Aorta (tissue), 5 donors: ENCODE measurements at regions not wholly inside any gene's neighbourhood (a gene's known extent, or its start where the extent isn't known, plus 50 kb on each side); places are given as distances from the start of the nearest gene placed in this dataset.

Source experiments
- ATAC-seq: fragments of 200-7000 bp; cut with Tn5 transposase; one replicate; pipeline ENCODE4 v1.9.1; 2022; ENCODE audit warnings: moderate library complexity; ENCODE audit not compliant: low FRiP score
- DNase-seq, 2 donors: peaks; one replicate each; pipeline ENCODE4 v3.0.0-alpha.2; 2020
- H3K27ac ChIP-seq, 2 donors: one replicate each; pipeline ENCODE4 v1.5.1; 2013; ENCODE audit warnings: low read length in 2 of 2, mild to moderate bottlenecking in 2 of 2, moderate library complexity in 2 of 2, control low read depth in 1 of 2, inconsistent platforms in 1 of 2, low read depth in 1 of 2
- H3K27me3 ChIP-seq, 2 donors: one replicate each; pipeline ENCODE4 v1.6.1; 2013; ENCODE audit warnings: control low read depth in 1 of 2, low read length in 1 of 2, mild to moderate bottlenecking in 1 of 2, moderate library complexity in 1 of 2; ENCODE audit not compliant: insufficient read depth in 2 of 2, control insufficient read depth in 1 of 2
- H3K36me3 ChIP-seq, 2 donors: one replicate each; pipeline ENCODE4 v1.6.1; 2013; ENCODE audit warnings: control low read depth in 1 of 2, low read length in 1 of 2, mild to moderate bottlenecking in 1 of 2; ENCODE audit not compliant: insufficient read depth in 2 of 2, control insufficient read depth in 1 of 2
- H3K4me1 ChIP-seq, 2 donors: one replicate each; pipeline ENCODE4 v1.6.1; 2013; ENCODE audit warnings: low read length in 2 of 2, control low read depth in 1 of 2, mild to moderate bottlenecking in 1 of 2, moderate library complexity in 1 of 2; ENCODE audit not compliant: insufficient read depth in 2 of 2, control insufficient read depth in 1 of 2
- H3K4me3 ChIP-seq, 2 donors: one replicate each; pipeline ENCODE4 v1.5.1; 2013; ENCODE audit warnings: low read length in 2 of 2, control low read depth in 1 of 2, mild to moderate bottlenecking in 1 of 2
- H3K9me3 ChIP-seq: one replicate; pipeline ENCODE4 v1.6.1; 2013; ENCODE audit warnings: mild to moderate bottlenecking, low read length; ENCODE audit not compliant: control insufficient read depth
- WGBS, 2 donors: extraction: QIAGEN DNeasy Blood & Tissue Kit; methylation state at CpG; one replicate each; pipeline ENCODE4 v1.1.7; 2013; 5-methylcytosine and 5-hydroxymethylcytosine counted together
- intact Hi-C, 2 donors: fragments of 100-400 bp; cut with DNase I; formaldehyde crosslinking; loops; one replicate each; pipeline versions ENCODE4 v1.14.2 to v1.15.0; 2022
- donor health status: healthy with polysubstance abuse.
- donor health status: Bipolar disorder and iron deficiency.
- donor health status: DM: no; HTN: no; CAD: no.
- donor health status: DM: no; HTN: no; CAD: no.
- donor health status: DM: yes; HTN: yes; CAD: no.

DNA sequence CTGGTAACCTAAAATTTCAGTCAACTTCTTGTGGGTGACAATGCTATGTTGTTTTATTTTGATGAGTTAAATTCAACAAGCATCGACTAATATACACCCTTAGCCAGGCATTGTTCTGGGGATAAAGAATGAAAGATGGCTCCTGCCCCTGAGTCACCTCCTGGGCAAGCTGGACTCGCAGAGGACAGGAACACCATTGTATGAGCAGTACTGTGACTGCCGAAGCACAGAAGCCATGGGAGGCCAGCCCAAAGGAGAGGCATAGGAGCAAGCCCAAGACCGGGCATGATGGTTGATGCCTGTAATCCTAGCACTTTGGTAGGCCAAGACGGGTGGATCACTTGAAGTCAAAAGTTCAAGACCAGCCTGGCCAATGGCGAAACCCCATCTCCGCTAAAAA is 555.2 kb downstream of the OMA1 start:
- DNase-seq (no peak), ATAC-seq (no peak)
- Histone ChIP-seq H3K9me3 (peaks cover 3% of the 10 kb centered on the region), H3K4me3 (no peak overlapping the region), H3K27me3 (no peaks in the 10 kb centered on the region), H3K4me1 (no peaks in the 10 kb centered on the region), H3K36me3 (no peaks in the 10 kb centered on the region), H3K27ac (no peak overlapping the region)
- 84 to 86% methylated on average over 7 of the region's 7 CpGs for WGBS, 2 donors
- intact Hi-C loops, result no loop called here

GRCh38 chr1:57989877-57990276 is 556.6 kb downstream of the OMA1 start:
- no peak for ATAC-seq
- intact Hi-C loops, result no loop called here
- 61 to 64% methylated on average over 1 of the region's 1 CpG for WGBS, 2 donors
- Histone ChIP-seq H3K27me3 (no peaks in the 10 kb centered on the region), H3K9me3 (peaks cover 3% of the 10 kb centered on the region), H3K4me1 (no peaks in the 10 kb centered on the region), H3K4me3 (no peak overlapping the region), H3K36me3 (no peaks in the 10 kb centered on the region), H3K27ac (no peak overlapping the region)
- no peak for DNase-seq

GRCh38 chr1:57987523-57987922 is 559.0 kb downstream of the OMA1 start:
- Histone ChIP-seq H3K4me1 (no peaks in the 10 kb centered on the region), H3K36me3 (no peaks in the 10 kb centered on the region), H3K9me3 (peaks cover 3% of the 10 kb centered on the region), H3K4me3 (no peak overlapping the region), H3K27ac (no peak overlapping the region), H3K27me3 (no peaks in the 10 kb centered on the region)
- ATAC-seq, result no peak
- no peak for DNase-seq
- intact Hi-C loops, result no loop called here
- WGBS, 2 donors, result 26 to 36% methylated on average over 4 of the region's 4 CpGs

GRCh38 chr1:57986432-57986831 is 560.1 kb downstream of the OMA1 start:
- intact Hi-C loops, result no loop called here

DNA sequence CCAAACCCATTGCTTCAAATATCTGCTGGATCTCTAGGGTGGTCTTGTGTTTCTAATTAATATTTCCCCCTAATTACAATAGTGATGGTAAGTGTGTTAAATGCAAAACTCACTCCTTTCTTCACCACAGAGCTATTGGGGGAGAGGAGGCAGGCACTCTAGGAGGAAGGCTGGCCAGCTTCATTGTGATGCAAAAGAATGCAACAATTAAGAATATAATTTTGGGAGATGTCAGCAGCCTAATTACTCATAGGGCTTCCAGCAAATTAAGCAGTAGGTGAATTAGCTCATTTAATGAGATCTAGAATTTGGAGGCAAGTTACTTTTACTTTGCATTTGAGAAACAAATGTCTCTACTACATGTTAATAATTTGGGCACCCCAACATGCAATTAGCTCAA is 560.4 kb upstream of the DAB1 start:
- intact Hi-C loops, result no loop called here
- no peak for DNase-seq
- no peak for ATAC-seq

More at GRCh38 chr1:57986432-57986831, 560.1 kb downstream of the OMA1 start:
- no peak for ATAC-seq
- Histone ChIP-seq H3K4me1 (no peaks in the 10 kb centered on the region), H3K4me3 (no peak overlapping the region), H3K9me3 (peaks cover 3% of the 10 kb centered on the region), H3K27ac (no peak overlapping the region), H3K27me3 (no peaks in the 10 kb centered on the region), H3K36me3 (no peaks in the 10 kb centered on the region)
- 63 to 70% methylated on average over 5 of the region's 5 CpGs for WGBS, 2 donors
- no peak for DNase-seq

DNA sequence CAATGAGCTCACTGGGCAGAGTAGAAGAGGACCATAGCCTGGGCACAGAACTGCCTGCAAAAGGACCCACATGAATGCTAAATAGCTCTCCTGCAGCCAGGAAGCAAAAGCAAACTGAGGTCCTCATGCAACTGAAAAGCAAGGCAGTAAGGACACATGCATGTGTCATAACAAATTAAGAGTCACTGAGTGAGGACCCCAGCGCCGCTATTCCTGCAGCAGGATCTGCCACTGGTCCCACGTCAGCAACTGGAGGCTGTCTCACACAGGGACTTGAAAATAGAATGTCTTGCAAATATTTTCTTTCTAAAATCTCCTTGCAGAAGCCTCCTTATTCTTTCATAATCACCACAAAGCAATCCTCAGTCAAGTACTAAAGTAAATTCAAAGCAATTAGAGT is 559.6 kb upstream of the DAB1 start:
- Histone ChIP-seq H3K9me3 (peaks cover 1% of the 10 kb centered on the region), H3K27me3 (no peaks in the 10 kb centered on the region), H3K36me3 (no peaks in the 10 kb centered on the region), H3K27ac (no peak overlapping the region), H3K4me3 (no peak overlapping the region), H3K4me1 (no peaks in the 10 kb centered on the region)
- ATAC-seq (no peak), DNase-seq (no peak)
- 52 to 63% methylated on average over 3 of the region's 3 CpGs for WGBS, 2 donors
- intact Hi-C loops, result no loop called here

More for the DNA sequence above, 560.4 kb upstream of the DAB1 start:
- Histone ChIP-seq H3K36me3 (no peaks in the 10 kb centered on the region), H3K4me1 (no peaks in the 10 kb centered on the region), H3K4me3 (no peak overlapping the region), H3K9me3 (peaks cover 1% of the 10 kb centered on the region), H3K27me3 (no peaks in the 10 kb centered on the region), H3K27ac (no peak overlapping the region)

- Histone ChIP-seq H3K27ac (no peak overlapping the region), H3K36me3 (no peaks in the 10 kb centered on the region), H3K9me3 (peaks cover 1% of the 10 kb centered on the region), H3K27me3 (no peaks in the 10 kb centered on the region), H3K4me1 (no peaks in the 10 kb centered on the region), H3K4me3 (no peak overlapping the region)
- no peak for ATAC-seq
- WGBS, 2 donors, result 48 to 53% methylated on average over 4 of the region's 4 CpGs
- DNase-seq, result no peak
- intact Hi-C loops, result no loop called here
Measured at GRCh38 chr1:57982852-57983251, 559.0 kb upstream of the DAB1 start.

- ATAC-seq (no peak), DNase-seq (no peak)
- no peaks in the 10 kb centered on the region for H3K4me1 ChIP-seq
- 69 to 84% methylated on average over 5 of the region's 5 CpGs for WGBS, 2 donors
- no peak overlapping the region for H3K4me3 ChIP-seq
- intact Hi-C loops, result no loop called here
- H3K36me3 ChIP-seq, result no peaks in the 10 kb centered on the region
- no peak overlapping the region for H3K27ac ChIP-seq
- H3K27me3 ChIP-seq, result no peaks in the 10 kb centered on the region
- peaks cover 3% of the 10 kb centered on the region for H3K9me3 ChIP-seq
Measured at GRCh38 chr1:57976216-57976615, 552.4 kb upstream of the DAB1 start.

GRCh38 chr1:57968321-57968720 is 544.5 kb upstream of the DAB1 start:
- no peak for ATAC-seq
- no peak overlapping the region for H3K27ac ChIP-seq
- peaks cover 2% of the 10 kb centered on the region for H3K9me3 ChIP-seq
- DNase-seq, result no peak
- no peaks in the 10 kb centered on the region for H3K4me1 ChIP-seq
- no peaks in the 10 kb centered on the region for H3K36me3 ChIP-seq
- no peak overlapping the region for H3K4me3 ChIP-seq
- no peaks in the 10 kb centered on the region for H3K27me3 ChIP-seq
- intact Hi-C loops, result no loop called here
- WGBS, 2 donors, result 70 to 82% methylated on average over 5 of the region's 5 CpGs
